ENCODE measurements at regions not wholly inside any gene's neighbourhood (a gene's known extent, or its start where the extent isn't known, plus 50 kb on each side); places are given as distances from the start of the nearest gene placed in this dataset.

GRCh38 chr13:50474088-50474662, 369.3 kb downstream of the DLEU7 start:
- no peaks in the 10 kb centered on the region for H3K9me3 Mint-ChIP-seq (ENCODE audit: insufficient read depth)
- Histone ChIP-seq H3K27me3 (replicated peaks in 1 of 4; ENCODE audit: control extremely low read depth in 1 of 4, control insufficient read depth in 3 of 4, insufficient read depth in 4 of 4, low read length in 3 of 4) (no peaks in the 10 kb centered on the region), H2AFZ (ENCODE audit: insufficient read depth, low read depth, low read length, poor library complexity, severe bottlenecking) (no peak overlapping the region), H4K20me1 (ENCODE audit: control insufficient read depth, insufficient read depth, low read length, poor library complexity, severe bottlenecking) (no peaks in the 10 kb centered on the region), H3K27ac (ENCODE audit: low read length in 2 of 2) (no peak overlapping the region), H3K36me3 (replicated peaks in 1 of 2; ENCODE audit: control extremely low read depth in 1 of 2, control insufficient read depth in 1 of 2, extremely low read depth in 1 of 2, insufficient read depth in 2 of 2, low read length in 1 of 2) (no peaks in the 10 kb centered on the region), H3K4me3 (ENCODE audit: control extremely low read depth in 1 of 5, extremely low read depth in 1 of 5, insufficient read depth in 1 of 5, low read depth in 2 of 5, low read length in 4 of 5) (no peak overlapping the region), H3K9ac (ENCODE audit: low read length) (no peak overlapping the region), H3K9me3 (ENCODE audit: control extremely low read depth in 1 of 3, control insufficient read depth in 2 of 3, insufficient read depth in 1 of 3, low read length in 2 of 3) (no peaks in the 10 kb centered on the region), H3K79me2 (ENCODE audit: control insufficient read depth, insufficient read depth, low read length) (no peaks in the 10 kb centered on the region), H3K4me2 (replicated peaks; ENCODE audit: low read depth, low read length, poor library complexity, severe bottlenecking) (no peak overlapping the region), H3K4me1 (ENCODE audit: control insufficient read depth in 2 of 2, insufficient read depth in 2 of 2, low read length in 2 of 2) (peaks cover 0 to 8% of the 10 kb centered on the region in 2 donors)
- intact Hi-C loops (cut with micrococcal nuclease), result no loop called here
- peaks cover 10% of the 10 kb centered on the region for H3K4me1 Mint-ChIP-seq
- no peak for DNase-seq
- CTCF ChIA-PET, result interaction anchor here (0.7 kb wide), 1 partner anchor 89 kb away, joined by 4 read pairs; no protein-coding TSS in a partner anchor
- no peak for ATAC-seq (ENCODE audit: low read depth)
- no peaks in the 10 kb centered on the region for H3K27me3 Mint-ChIP-seq
- no peak overlapping the region for H3K27ac Mint-ChIP-seq
- 89% methylated on average over 1 of the region's 2 CpGs for WGBS (ENCODE audit: insufficient coverage)
- POLR2A ChIA-PET, result no interaction called here
- H3K4me3 Mint-ChIP-seq, result no peak overlapping the region
- no peak for TF ChIP-seq EZH2 (IDR thresholded peaks at IDR 0.05; ENCODE audit: borderline replicate concordance, insufficient read depth, low read depth, low read length, poor library complexity, severe bottlenecking)
- no peak for TF ChIP-seq CTCF (IDR thresholded peaks at IDR 0.05)

- POLR2A ChIA-PET, result interaction anchor here (0.6 kb wide), 1 partner anchor 299 kb away, joined by 3 read pairs; no protein-coding TSS in a partner anchor
- DNase-seq (no peak), ATAC-seq (ENCODE audit: low read depth) (no peak)
- no peaks in the 10 kb centered on the region for H3K79me2 ChIP-seq (ENCODE audit: control insufficient read depth, insufficient read depth, low read length)
- H3K4me2 ChIP-seq (replicated peaks; ENCODE audit: low read depth, low read length, poor library complexity, severe bottlenecking), result no peak overlapping the region
- H2AFZ ChIP-seq (ENCODE audit: insufficient read depth, low read depth, low read length, poor library complexity, severe bottlenecking), result no peak overlapping the region
- WGBS (ENCODE audit: insufficient coverage), result no CpG with 5 or more reads among the region's 5 CpGs
- no peaks in the 10 kb centered on the region for H3K9me3 ChIP-seq (ENCODE audit: control extremely low read depth in 1 of 3, control insufficient read depth in 2 of 3, insufficient read depth in 1 of 3, low read length in 2 of 3)
- no peak overlapping the region for H3K4me3 ChIP-seq (ENCODE audit: control extremely low read depth in 1 of 5, extremely low read depth in 1 of 5, insufficient read depth in 1 of 5, low read depth in 2 of 5, low read length in 4 of 5)
- no peaks in the 10 kb centered on the region for H4K20me1 ChIP-seq (ENCODE audit: control insufficient read depth, insufficient read depth, low read length, poor library complexity, severe bottlenecking)
- no peaks in the 10 kb centered on the region for H3K27me3 ChIP-seq (replicated peaks in 1 of 4; ENCODE audit: control extremely low read depth in 1 of 4, control insufficient read depth in 3 of 4, insufficient read depth in 4 of 4, low read length in 3 of 4)
- no peaks in the 10 kb centered on the region for H3K9me3 Mint-ChIP-seq (ENCODE audit: insufficient read depth)
- no peak overlapping the region for H3K27ac Mint-ChIP-seq
- CTCF ChIA-PET, result interaction anchor here (0.6 to 1.3 kb wide), 6 partner anchors 175 to 438 kb away, joined by 3 to 9 read pairs (median 4); no protein-coding TSS in a partner anchor
- TF ChIP-seq CTCF (IDR thresholded peaks at IDR 0.05) (no peak), EZH2 (IDR thresholded peaks at IDR 0.05; ENCODE audit: borderline replicate concordance, insufficient read depth, low read depth, low read length, poor library complexity, severe bottlenecking) (no peak)
- no peak overlapping the region for H3K9ac ChIP-seq (ENCODE audit: low read length)
- H3K4me1 ChIP-seq (ENCODE audit: control insufficient read depth in 2 of 2, insufficient read depth in 2 of 2, low read length in 2 of 2), result peaks cover 0 to 8% of the 10 kb centered on the region in 2 donors
- no peak overlapping the region for H3K27ac ChIP-seq (ENCODE audit: low read length in 2 of 2)
- H3K36me3 ChIP-seq (replicated peaks in 1 of 2; ENCODE audit: control extremely low read depth in 1 of 2, control insufficient read depth in 1 of 2, extremely low read depth in 1 of 2, insufficient read depth in 2 of 2, low read length in 1 of 2), result no peaks in the 10 kb centered on the region
- intact Hi-C loops (cut with micrococcal nuclease), result loop anchor here (1.0 to 5.0 kb wide), 2 partner anchors 36 to 325 kb away; no protein-coding TSS in a partner anchor
- peaks cover 10% of the 10 kb centered on the region for H3K4me1 Mint-ChIP-seq
- H3K27me3 Mint-ChIP-seq, result no peaks in the 10 kb centered on the region
- H3K4me3 Mint-ChIP-seq, result no peak overlapping the region
Measured at GRCh38 chr13:50476577-50477285, 366.8 kb downstream of the DLEU7 start.
